Stomach (tissue), 8 donors: ENCODE measurements at regions not wholly inside any gene's neighbourhood (a gene's known extent, or its start where the extent isn't known, plus 50 kb on each side); places are given as distances from the start of the nearest gene placed in this dataset.

Experiments
- DNase-seq, 2 donors: peaks; one replicate each; pipeline versions ENCODE4 v3.0.0 to v3.0.0-alpha.2; 2013 to 2019
- H3K27ac ChIP-seq, 5 donors: fragments of 200-600 bp in 4 of 5; sonication (generic) in 4 of 5; one replicate each; pipeline ENCODE4 v1.5.1; 2013 to 2019; ENCODE audit warnings: mild to moderate bottlenecking in 1 of 5, moderate library complexity in 1 of 5
- H3K27me3 ChIP-seq, 3 donors: fragments of 200-600 bp; sonication (generic); one replicate each; pipeline ENCODE4 v1.5.1; 2017 to 2019; ENCODE audit warnings: mixed run types in 1 of 3
- H3K36me3 ChIP-seq, 4 donors: fragments of 200-600 bp; sonication (generic); 1 replicate in 3 of 4; 2 replicates in 1 of 4; pipeline ENCODE4 v1.5.1; 2016 to 2019
- H3K4me1 ChIP-seq, 4 donors: fragments of 200-600 bp; sonication (generic); one replicate each; pipeline ENCODE4 v1.5.1; 2016 to 2019
- H3K4me3 ChIP-seq, 4 donors: fragments of 200-600 bp; sonication (generic) in 3 of 4; one replicate each; pipeline ENCODE4 v1.5.1; 2016 to 2019; ENCODE audit warnings: mild to moderate bottlenecking in 1 of 4
- H3K9me3 ChIP-seq, 4 donors: fragments of 200-600 bp; sonication (generic); one replicate each; pipeline ENCODE4 v1.5.1; 2016 to 2019
- CTCF ChIP-seq, 7 experiments: fragments of 450-650 bp in 4 of 7; fragments of 200-600 bp in 3 of 7; sonication (generic) in 3 of 7; IDR thresholded peaks; one replicate each; pipeline ENCODE4 v1.5.1; 2016 to 2019; ENCODE audit warnings: antibody characterized with exemption in 7 of 7, control low read depth in 2 of 7, mild to moderate bottlenecking in 1 of 7
- EP300 ChIP-seq: sonication (generic); formaldehyde crosslinking; IDR thresholded peaks from one replicate; pipeline ENCODE4 v1.6.1; 2017; ENCODE audit warnings: antibody characterized with exemption
- POLR2A ChIP-seq, 4 donors: fragments of 450-650 bp; IDR thresholded peaks; one replicate each; pipeline ENCODE4 v1.6.1; 2016; ENCODE audit warnings: antibody characterized with exemption in 4 of 4, control low read depth in 2 of 4, mild to moderate bottlenecking in 1 of 4, moderate library complexity in 1 of 4
- POLR2AphosphoS5 ChIP-seq, 3 donors: sonication (generic); formaldehyde crosslinking; IDR thresholded peaks; one replicate each; pipeline ENCODE4 v1.6.1; 2016; ENCODE audit warnings: antibody characterized with exemption in 3 of 3
- WGBS, 5 donors: extraction: QIAGEN DNeasy Blood & Tissue Kit in 3 of 5; methylation state at CpG; one replicate each; pipeline versions ENCODE4 v1.1.5 to v1.1.7; 2013 to 2018; 5-methylcytosine and 5-hydroxymethylcytosine counted together
- intact Hi-C: fragments of 100-400 bp; cut with DNase I; formaldehyde crosslinking; loops from one replicate; pipeline ENCODE4 v1.15.1; 2023; ENCODE audit warnings: low total_unique reads
- donor health status: healthy with polysubstance abuse.
- donor health status: Bipolar disorder and iron deficiency.
- donor health status: healthy.

DNA sequence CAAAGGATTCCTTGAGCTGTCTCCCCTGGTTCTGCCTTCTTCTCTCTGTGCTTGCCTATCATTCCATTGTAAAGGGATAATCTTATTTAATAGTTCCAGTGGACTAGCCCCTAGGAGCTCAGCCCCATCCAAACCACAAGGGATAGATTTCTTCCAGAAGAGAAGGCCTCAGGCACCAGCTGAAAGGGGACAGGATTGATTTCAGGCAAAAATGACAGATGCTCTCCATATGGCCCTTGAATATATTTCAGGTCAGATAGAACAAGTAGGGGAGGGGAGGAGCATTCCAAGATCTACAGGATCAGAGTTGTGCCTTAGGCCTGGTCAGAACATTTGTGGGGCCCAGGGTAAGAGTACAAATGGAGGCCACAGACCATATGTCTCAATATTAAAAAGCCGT lies 85.3 kb downstream of the RPLP1 start:
- Histone ChIP-seq H3K27ac (no peak overlapping the region), H3K4me1 (peaks cover 0 to 5% (median 0%) of the 10 kb centered on the region in 4 donors), H3K27me3 (no peaks in the 10 kb centered on the region), H3K36me3 (no peaks in the 10 kb centered on the region), H3K9me3 (no peaks in the 10 kb centered on the region), H3K4me3 (no peak overlapping the region)
- TF ChIP-seq POLR2A (IDR thresholded peaks at IDR 0.05) (no peak), CTCF (IDR thresholded peaks at IDR 0.05) (no peak), POLR2AphosphoS5 (IDR thresholded peaks at IDR 0.05) (no peak)
- 91 to 100% (median 97%) methylated on average over 1 of the region's 1 CpG for WGBS, 5 donors
- no peak for DNase-seq
- intact Hi-C loops: no loop called here

DNA sequence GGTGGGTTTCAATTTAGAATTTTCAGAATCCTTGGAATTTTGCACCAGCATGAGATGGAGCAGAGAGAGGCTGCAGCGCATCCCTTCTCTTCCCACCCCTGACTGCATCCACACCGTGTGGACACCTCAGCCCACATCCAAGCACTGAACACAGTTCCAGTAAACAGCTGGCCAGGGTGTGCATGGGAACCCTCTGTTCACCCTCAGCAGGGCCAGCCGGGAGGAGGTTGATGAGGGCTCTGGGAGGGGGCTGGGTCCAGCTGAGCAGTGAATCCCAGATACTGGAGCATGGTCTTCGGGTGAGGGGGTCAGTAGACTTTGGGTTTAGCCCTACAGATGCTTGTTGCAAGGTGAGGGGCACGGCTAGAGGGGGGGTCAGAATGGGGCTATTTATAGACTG lies 85.8 kb downstream of the RPLP1 start:
- H3K27ac ChIP-seq: no peak overlapping the region
- no peak overlapping the region for H3K4me3 ChIP-seq
- DNase-seq: no peak
- no peaks in the 10 kb centered on the region for H3K36me3 ChIP-seq
- no peaks in the 10 kb centered on the region for H3K9me3 ChIP-seq
- intact Hi-C loops: no loop called here
- H3K27me3 ChIP-seq: no peaks in the 10 kb centered on the region
- 86 to 97% (median 90%) methylated on average over 5 of the region's 5 CpGs for WGBS, 5 donors
- no peak for TF ChIP-seq POLR2AphosphoS5 (IDR thresholded peaks at IDR 0.05)
- no peak for TF ChIP-seq POLR2A (IDR thresholded peaks at IDR 0.05)
- no peak for TF ChIP-seq EP300
- H3K4me1 ChIP-seq: peaks cover 0 to 5% (median 0%) of the 10 kb centered on the region in 4 donors

- H3K27ac ChIP-seq: no peak overlapping the region
- no peaks in the 10 kb centered on the region for H3K27me3 ChIP-seq
- H3K36me3 ChIP-seq: no peaks in the 10 kb centered on the region
- no peak overlapping the region for H3K4me3 ChIP-seq
- intact Hi-C loops: no loop called here
- no peak for DNase-seq
- no peak for TF ChIP-seq CTCF (IDR thresholded peaks at IDR 0.05)
- no peak for TF ChIP-seq POLR2A (IDR thresholded peaks at IDR 0.05)
- TF ChIP-seq POLR2AphosphoS5 (IDR thresholded peaks at IDR 0.05): no peak
- TF ChIP-seq EP300: no peak
- peaks cover 0 to 5% (median 0%) of the 10 kb centered on the region in 4 donors for H3K4me1 ChIP-seq
- no peaks in the 10 kb centered on the region for H3K9me3 ChIP-seq
- 87 to 93% (median 91%) methylated on average over 10 to 11 of the region's 11 CpGs for WGBS, 5 donors
These were observed 86.7 kb downstream of the RPLP1 start for GRCh38 chr15:69539345-69539744.

GRCh38 chr15:69540622-69541021 lies 88.0 kb downstream of the RPLP1 start:
- TF ChIP-seq POLR2A (IDR thresholded peaks at IDR 0.05) (no peak), POLR2AphosphoS5 (IDR thresholded peaks at IDR 0.05) (no peak), EP300 (no peak), CTCF (IDR thresholded peaks at IDR 0.05) (no peak)
- intact Hi-C loops: no loop called here
- peak in 1 of 2 donors; percentile 64 for DNase-seq
- H3K4me3 ChIP-seq: no peak overlapping the region
- H3K9me3 ChIP-seq: no peaks in the 10 kb centered on the region
- 33 to 74% (median 71%) methylated on average over 9 of the region's 9 CpGs for WGBS, 5 donors
- no peak overlapping the region for H3K27ac ChIP-seq
- H3K36me3 ChIP-seq: no peaks in the 10 kb centered on the region
- peaks cover 0 to 1% (median 0%) of the 10 kb centered on the region in 4 donors for H3K4me1 ChIP-seq
- no peaks in the 10 kb centered on the region for H3K27me3 ChIP-seq

DNA sequence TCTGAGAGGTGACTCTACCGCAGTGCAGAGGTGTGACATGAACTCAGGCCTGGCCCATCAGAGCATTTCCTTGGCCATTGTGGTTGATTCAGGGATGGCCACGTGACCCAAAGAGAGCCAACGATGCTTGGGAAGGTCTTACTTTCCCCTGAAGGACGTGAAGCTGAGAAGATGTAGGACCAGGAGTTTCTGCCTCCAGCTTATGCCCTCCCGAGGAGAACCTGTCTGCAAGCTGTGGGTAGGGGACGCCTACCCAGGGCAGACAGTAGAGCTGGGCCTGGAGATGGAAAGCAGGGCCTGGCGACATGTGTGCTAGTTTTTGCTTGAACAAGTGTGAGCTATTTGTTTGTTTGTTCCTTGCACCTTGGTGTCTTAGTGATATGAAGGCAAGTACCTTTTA lies 89.4 kb downstream of the RPLP1 start:
- Histone ChIP-seq H3K4me3 (no peak overlapping the region), H3K9me3 (no peaks in the 10 kb centered on the region), H3K27ac (no peak overlapping the region), H3K27me3 (no peaks in the 10 kb centered on the region), H3K36me3 (no peaks in the 10 kb centered on the region), H3K4me1 (no peaks in the 10 kb centered on the region)
- WGBS, 5 donors: 87 to 96% (median 94%) methylated on average over 7 of the region's 7 CpGs
- no peak for DNase-seq
- intact Hi-C loops: no loop called here
- no peak for TF ChIP-seq POLR2A (IDR thresholded peaks at IDR 0.05)
- TF ChIP-seq POLR2AphosphoS5 (IDR thresholded peaks at IDR 0.05): no peak
- TF ChIP-seq EP300: no peak
- no peak for TF ChIP-seq CTCF (IDR thresholded peaks at IDR 0.05)
